ENCODE measurements at regions not wholly inside any gene's neighbourhood (a gene's known extent, or its start where the extent isn't known, plus 50 kb on each side); places are given as distances from the start of the nearest gene placed in this dataset.

DNA sequence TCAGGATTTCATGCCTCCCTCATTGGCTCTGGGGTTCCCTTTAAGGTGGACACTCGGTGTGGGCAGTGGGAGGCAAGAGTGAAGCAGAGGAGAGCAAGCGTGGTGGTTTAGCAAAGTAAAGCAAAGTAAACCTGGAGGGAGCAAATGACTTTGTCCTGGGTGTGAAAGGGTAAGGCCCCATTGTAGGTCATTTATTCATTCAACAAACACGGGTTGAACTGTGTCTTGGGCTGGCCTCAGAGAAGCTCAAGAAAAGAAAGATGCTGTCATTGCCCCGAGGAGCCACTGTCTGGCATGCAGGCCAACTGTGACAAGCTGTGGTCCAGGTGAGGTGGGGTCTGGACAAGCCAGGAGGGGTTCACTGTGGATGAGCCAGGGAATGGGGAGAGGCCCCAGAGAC lies 68.9 kb upstream of the DLK1 start:
- no peak for TF ChIP-seq CTCF (IDR thresholded peaks at IDR 0.05; ENCODE audit: low read depth, low read length, missing control alignments)
- H3K4me3 ChIP-seq (ENCODE audit: low read depth, low read length), result no peak overlapping the region
- no peak for DNase-seq (ENCODE audit: low read depth)

- no peak for TF ChIP-seq CTCF (IDR thresholded peaks at IDR 0.05; ENCODE audit: low read depth, low read length, missing control alignments)
- DNase-seq (ENCODE audit: low read depth), result no peak
- no peak overlapping the region for H3K4me3 ChIP-seq (ENCODE audit: low read depth, low read length)
Observed at GRCh38 chr14:100658181-100658886, 68.4 kb upstream of the DLK1 start.

- H3K4me3 ChIP-seq (ENCODE audit: low read depth, low read length), result no peak overlapping the region
- no peak for DNase-seq (ENCODE audit: low read depth)
- TF ChIP-seq CTCF (IDR thresholded peaks at IDR 0.05; ENCODE audit: low read depth, low read length, missing control alignments), result no peak
Observed at GRCh38 chr14:100659345-100660001, 67.2 kb upstream of the DLK1 start.

GRCh38 chr14:100660498-100660881 lies 66.2 kb upstream of the DLK1 start:
- DNase-seq (ENCODE audit: low read depth), result no peak
- no peak overlapping the region for H3K4me3 ChIP-seq (ENCODE audit: low read depth, low read length)
- no peak for TF ChIP-seq CTCF (IDR thresholded peaks at IDR 0.05; ENCODE audit: low read depth, low read length, missing control alignments)

DNA sequence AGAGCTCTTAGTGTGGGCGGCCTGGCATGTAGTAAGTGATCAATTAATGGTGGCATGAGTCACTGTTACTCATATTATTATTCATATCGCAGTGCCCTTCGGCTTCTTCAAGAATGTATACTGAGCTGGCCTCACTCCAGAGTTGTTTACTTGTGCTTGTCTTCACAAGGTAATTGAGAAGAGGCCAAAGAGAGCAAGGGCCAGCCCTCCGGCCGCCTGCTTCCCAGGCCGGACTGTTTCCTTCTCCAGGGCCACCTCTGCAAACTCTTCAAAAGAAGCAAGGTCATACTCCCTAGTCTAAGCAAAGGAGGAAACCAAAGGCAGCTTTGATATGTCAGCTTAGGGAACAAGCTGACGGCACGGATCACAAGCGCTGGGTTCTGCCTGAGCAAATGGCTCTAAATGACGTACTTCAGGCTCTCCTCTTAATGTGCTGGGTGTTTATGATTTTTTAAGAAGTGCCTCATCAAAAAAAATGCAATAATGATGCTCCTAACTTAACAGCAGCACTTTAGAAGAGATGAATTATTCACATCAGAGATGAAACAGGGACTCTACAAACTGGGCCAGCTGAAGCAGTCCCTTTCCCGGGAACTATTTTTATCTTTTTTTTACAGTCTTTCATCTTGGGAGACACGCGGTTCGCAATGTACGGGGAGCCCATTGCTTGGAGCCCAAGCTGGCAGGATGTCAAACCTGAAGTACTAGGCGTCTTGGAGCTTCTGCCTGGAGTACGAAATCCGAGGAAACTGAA lies 65.6 kb upstream of the DLK1 start:
- no peak overlapping the region for H3K4me3 ChIP-seq (ENCODE audit: low read depth, low read length)
- DNase-seq (ENCODE audit: low read depth), result no peak
- no peak for TF ChIP-seq CTCF (IDR thresholded peaks at IDR 0.05; ENCODE audit: low read depth, low read length, missing control alignments)

DNA sequence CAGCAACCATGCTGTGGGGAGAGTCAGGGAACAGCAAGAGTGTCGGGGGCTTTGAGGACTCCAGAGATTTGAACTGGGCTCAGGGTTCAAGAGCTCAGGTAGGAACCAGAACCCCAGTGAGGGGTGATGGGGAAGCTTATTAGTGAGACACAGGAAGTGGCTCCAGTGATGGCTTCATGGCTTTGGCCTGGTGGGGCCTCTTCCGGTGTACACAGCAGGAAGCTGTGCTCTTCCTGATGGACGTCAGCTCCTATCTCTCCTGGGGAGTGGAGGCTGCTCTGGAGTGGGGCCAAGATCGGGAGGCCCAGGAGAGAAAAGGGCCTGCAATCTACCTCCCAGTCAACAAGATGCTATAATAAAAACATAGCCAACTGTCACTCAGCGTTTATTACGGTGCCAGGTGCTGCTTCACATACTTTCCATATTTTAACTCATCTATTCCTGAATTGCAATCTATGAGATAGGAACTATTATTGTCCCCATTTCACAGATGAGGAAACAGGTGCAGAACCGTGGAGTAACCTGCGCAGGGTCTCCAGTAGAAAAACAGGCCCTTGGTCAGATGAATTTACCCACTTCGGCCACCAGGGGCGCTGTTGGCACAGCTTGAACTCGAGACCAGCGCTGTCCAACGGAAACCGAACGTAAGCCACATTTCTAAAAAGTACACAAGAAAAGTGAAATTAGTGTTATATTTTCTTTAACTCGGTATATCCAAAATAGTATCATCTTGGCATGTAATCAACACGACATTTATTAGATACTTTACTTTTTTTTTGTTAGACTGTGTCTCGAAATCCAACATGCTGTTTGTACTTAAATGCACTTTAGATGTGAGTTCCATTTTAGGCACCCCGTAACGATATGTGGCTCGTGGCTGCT lies 63.6 kb upstream of the DLK1 start:
- TF ChIP-seq CTCF (IDR thresholded peaks at IDR 0.05; ENCODE audit: low read depth, low read length, missing control alignments), result peak; percentile 83
- H3K4me3 ChIP-seq (ENCODE audit: low read depth, low read length), result no peak overlapping the region
- DNase-seq (ENCODE audit: low read depth), result no peak
